ENCODE measurements at regions not wholly inside any gene's neighbourhood (a gene's known extent, or its start where the extent isn't known, plus 50 kb on each side); places are given as distances from the start of the nearest gene placed in this dataset.

GRCh38 chr1:79530055-79530454, 523.5 kb upstream of the ADGRL4 start:
- TF ChIP-seq, protein P1, sequence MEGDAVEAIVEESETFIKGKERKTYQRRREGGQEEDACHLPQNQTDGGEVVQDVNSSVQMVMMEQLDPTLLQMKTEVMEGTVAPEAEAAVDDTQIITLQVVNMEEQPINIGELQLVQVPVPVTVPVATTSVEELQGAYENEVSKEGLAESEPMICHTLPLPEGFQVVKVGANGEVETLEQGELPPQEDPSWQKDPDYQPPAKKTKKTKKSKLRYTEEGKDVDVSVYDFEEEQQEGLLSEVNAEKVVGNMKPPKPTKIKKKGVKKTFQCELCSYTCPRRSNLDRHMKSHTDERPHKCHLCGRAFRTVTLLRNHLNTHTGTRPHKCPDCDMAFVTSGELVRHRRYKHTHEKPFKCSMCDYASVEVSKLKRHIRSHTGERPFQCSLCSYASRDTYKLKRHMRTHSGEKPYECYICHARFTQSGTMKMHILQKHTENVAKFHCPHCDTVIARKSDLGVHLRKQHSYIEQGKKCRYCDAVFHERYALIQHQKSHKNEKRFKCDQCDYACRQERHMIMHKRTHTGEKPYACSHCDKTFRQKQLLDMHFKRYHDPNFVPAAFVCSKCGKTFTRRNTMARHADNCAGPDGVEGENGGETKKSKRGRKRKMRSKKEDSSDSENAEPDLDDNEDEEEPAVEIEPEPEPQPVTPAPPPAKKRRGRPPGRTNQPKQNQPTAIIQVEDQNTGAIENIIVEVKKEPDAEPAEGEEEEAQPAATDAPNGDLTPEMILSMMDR (IDR thresholded peaks at IDR 0.05 in 8 of 11, conservative IDR thresholded peaks at IDR 0.05 in 3 of 11): no peak
- no peak for TF ChIP-seq POLR2A (IDR thresholded peaks at IDR 0.05)
